ENCODE measurements at regions not wholly inside any gene's neighbourhood (a gene's known extent, or its start where the extent isn't known, plus 50 kb on each side); places are given as distances from the start of the nearest gene placed in this dataset.
A peak's percentile ranks its signal among the peaks of the same experiment; 100 is the strongest.

- Histone ChIP-seq H3K27me3 (no peaks in the 10 kb centered on the region), H3K27ac (peak overlapping the region in 2 of 4 donors; percentile 36 to 88), H3K36me3 (no peaks in the 10 kb centered on the region), H3K4me3 (no peak overlapping the region), H3K9me3 (no peaks in the 10 kb centered on the region), H3K4me1 (peaks cover 13 to 32% of the 10 kb centered on the region in 2 donors)
- DNase-seq (no peak), ATAC-seq (no peak)
- intact Hi-C loops (cut with DNase I; ENCODE audit: low total_unique reads), result loop anchor here (10.0 kb wide), 1 partner anchor 195 kb away; no protein-coding TSS in a partner anchor
- in situ Hi-C loops (cut with MboI; ENCODE audit: low sequenced_read_pairs in 4 of 4), result no loop called here
- TF ChIP-seq POLR2A (IDR thresholded peaks at IDR 0.05), result no peak
- TF ChIP-seq, protein P1, sequence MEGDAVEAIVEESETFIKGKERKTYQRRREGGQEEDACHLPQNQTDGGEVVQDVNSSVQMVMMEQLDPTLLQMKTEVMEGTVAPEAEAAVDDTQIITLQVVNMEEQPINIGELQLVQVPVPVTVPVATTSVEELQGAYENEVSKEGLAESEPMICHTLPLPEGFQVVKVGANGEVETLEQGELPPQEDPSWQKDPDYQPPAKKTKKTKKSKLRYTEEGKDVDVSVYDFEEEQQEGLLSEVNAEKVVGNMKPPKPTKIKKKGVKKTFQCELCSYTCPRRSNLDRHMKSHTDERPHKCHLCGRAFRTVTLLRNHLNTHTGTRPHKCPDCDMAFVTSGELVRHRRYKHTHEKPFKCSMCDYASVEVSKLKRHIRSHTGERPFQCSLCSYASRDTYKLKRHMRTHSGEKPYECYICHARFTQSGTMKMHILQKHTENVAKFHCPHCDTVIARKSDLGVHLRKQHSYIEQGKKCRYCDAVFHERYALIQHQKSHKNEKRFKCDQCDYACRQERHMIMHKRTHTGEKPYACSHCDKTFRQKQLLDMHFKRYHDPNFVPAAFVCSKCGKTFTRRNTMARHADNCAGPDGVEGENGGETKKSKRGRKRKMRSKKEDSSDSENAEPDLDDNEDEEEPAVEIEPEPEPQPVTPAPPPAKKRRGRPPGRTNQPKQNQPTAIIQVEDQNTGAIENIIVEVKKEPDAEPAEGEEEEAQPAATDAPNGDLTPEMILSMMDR (IDR thresholded peaks at IDR 0.05 in 4 of 5, conservative IDR thresholded peaks at IDR 0.05 in 1 of 5), result no peak
These were observed 77.9 kb downstream of the MRPL14 start for GRCh38 chr6:44049163-44049988.

DNA sequence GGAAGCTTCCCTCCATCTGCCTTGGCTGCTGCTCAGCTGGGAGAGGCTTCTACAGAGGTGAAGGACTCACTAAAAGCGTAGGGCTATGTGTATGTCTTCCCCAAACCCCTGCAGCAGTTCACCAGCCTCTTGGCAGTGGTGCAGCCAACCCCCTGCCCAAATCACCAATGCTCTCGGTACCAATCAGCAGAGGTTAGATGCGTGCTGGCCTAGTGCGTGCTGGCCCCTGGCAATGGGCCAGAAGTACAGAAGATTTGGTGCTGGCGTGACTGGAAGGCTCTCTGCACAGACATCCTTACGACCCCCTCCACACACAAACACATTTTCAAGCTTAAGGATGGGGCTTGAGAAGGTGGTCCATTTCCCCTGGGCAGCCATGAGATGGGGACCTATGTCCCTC is 79.0 kb downstream of the MRPL14 start:
- H3K4me1 ChIP-seq, result peaks cover 17 to 30% of the 10 kb centered on the region in 2 donors
- intact Hi-C loops (cut with DNase I; ENCODE audit: low total_unique reads) (loop anchor here (10.0 kb wide), 1 partner anchor 193 kb away; no protein-coding TSS in a partner anchor), in situ Hi-C loops (cut with MboI; ENCODE audit: low sequenced_read_pairs in 4 of 4) (no loop called here)
- no peak for ATAC-seq
- H3K27me3 ChIP-seq, result no peaks in the 10 kb centered on the region
- H3K27ac ChIP-seq, result no peak overlapping the region
- no peaks in the 10 kb centered on the region for H3K36me3 ChIP-seq
- H3K9me3 ChIP-seq, result no peaks in the 10 kb centered on the region
- H3K4me3 ChIP-seq, result no peak overlapping the region
- no peak for DNase-seq
- TF ChIP-seq, protein P1 (IDR thresholded peaks at IDR 0.05 in 4 of 5, conservative IDR thresholded peaks at IDR 0.05 in 1 of 5), result no peak
- TF ChIP-seq POLR2A (IDR thresholded peaks at IDR 0.05), result no peak

- DNase-seq (no peak), ATAC-seq (no peak)
- Histone ChIP-seq H3K27me3 (no peaks in the 10 kb centered on the region), H3K36me3 (no peaks in the 10 kb centered on the region), H3K4me1 (peaks cover 17 to 26% of the 10 kb centered on the region in 2 donors), H3K4me3 (no peak overlapping the region), H3K27ac (no peak overlapping the region), H3K9me3 (no peaks in the 10 kb centered on the region)
- intact Hi-C loops (cut with DNase I; ENCODE audit: low total_unique reads) (loop anchor here (10.0 kb wide), 1 partner anchor 193 kb away; no protein-coding TSS in a partner anchor), in situ Hi-C loops (cut with MboI; ENCODE audit: low sequenced_read_pairs in 4 of 4) (no loop called here)
- TF ChIP-seq, protein P1 (IDR thresholded peaks at IDR 0.05 in 4 of 5, conservative IDR thresholded peaks at IDR 0.05 in 1 of 5), result no peak
- no peak for TF ChIP-seq POLR2A (IDR thresholded peaks at IDR 0.05)
These were observed 79.5 kb downstream of the MRPL14 start for GRCh38 chr6:44047801-44048200.

- H3K4me3 ChIP-seq, result no peak overlapping the region
- H3K36me3 ChIP-seq, result no peaks in the 10 kb centered on the region
- no peak for ATAC-seq
- in situ Hi-C loops (cut with MboI; ENCODE audit: low sequenced_read_pairs in 4 of 4), result no loop called here
- DNase-seq, result no peak
- peaks cover 17 to 21% of the 10 kb centered on the region in 2 donors for H3K4me1 ChIP-seq
- no peaks in the 10 kb centered on the region for H3K27me3 ChIP-seq
- no peaks in the 10 kb centered on the region for H3K9me3 ChIP-seq
- H3K27ac ChIP-seq, result no peak overlapping the region
- intact Hi-C loops (cut with DNase I; ENCODE audit: low total_unique reads), result loop anchor here (10.0 kb wide), 1 partner anchor 192 kb away; no protein-coding TSS in a partner anchor
- TF ChIP-seq, protein P1 (IDR thresholded peaks at IDR 0.05 in 4 of 5, conservative IDR thresholded peaks at IDR 0.05 in 1 of 5), result no peak
- no peak for TF ChIP-seq POLR2A (IDR thresholded peaks at IDR 0.05)
These were observed 80.1 kb downstream of the MRPL14 start for GRCh38 chr6:44047179-44047546.
